ENCODE measurements at regions not wholly inside any gene's neighbourhood (a gene's known extent, or its start where the extent isn't known, plus 50 kb on each side); places are given as distances from the start of the nearest gene placed in this dataset.

GRCh38 chr7:119957335-119957734 is 315.6 kb upstream of the KCND2 start:
- TF ChIP-seq CTCF (IDR thresholded peaks at IDR 0.05 in 4 of 5, conservative IDR thresholded peaks at IDR 0.05 in 1 of 5): no peak
- TF ChIP-seq POLR2A (IDR thresholded peaks at IDR 0.05): no peak

Measured in gastrocnemius medialis (tissue), 4 donors.